GM21825 (cell line): ENCODE measurements at regions not wholly inside any gene's neighbourhood (a gene's known extent, or its start where the extent isn't known, plus 50 kb on each side); places are given as distances from the start of the nearest gene placed in this dataset.

Source experiments
- ATAC-seq: cut with Tn5 transposase; IDR thresholded peaks from one replicate; pipeline ENCODE4 v1.9.1; 2021; ENCODE audit warnings: mild to moderate bottlenecking, moderate library complexity; ENCODE audit not compliant: unreplicated experiment

DNA sequence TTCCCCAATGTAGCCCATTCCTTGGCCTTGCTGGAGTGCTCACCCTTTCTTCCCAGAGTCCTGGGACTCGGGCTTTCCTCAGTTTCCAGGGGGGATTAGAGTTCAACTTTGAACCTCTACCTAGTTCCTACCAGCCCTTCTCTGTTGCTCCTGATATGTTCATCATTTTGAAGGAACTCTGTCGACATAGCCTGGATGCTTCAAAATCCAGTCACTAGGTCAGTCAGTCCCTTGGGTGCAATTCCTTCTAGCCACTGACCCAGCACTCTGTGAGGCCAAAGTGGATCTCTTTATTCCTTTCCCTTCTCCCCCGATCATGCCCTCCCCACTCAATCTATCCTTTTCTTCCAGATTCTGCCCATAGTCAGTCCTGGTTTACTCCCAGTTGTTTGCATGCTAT is 72.3 kb upstream of the TMCC3 start:
- no peak for ATAC-seq

DNA sequence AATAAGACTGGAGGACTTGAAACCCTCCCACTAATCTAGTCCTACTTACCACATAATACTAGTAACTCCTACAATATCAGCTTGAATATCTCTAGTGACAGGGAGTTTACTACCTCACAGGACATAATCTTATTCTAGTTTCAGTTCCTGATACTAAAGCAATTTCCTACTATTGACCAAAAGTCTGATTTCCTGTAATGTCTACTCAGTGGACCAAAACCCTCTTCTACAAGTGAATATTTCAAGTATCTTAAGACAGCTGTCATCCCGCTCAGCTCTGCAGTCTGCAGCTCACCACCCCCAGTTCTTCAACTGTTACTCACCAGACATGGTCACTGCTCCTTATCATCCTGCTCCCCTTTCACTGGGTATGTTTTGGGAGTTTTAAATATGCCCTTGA is 70.8 kb upstream of the TMCC3 start:
- ATAC-seq, result peak; percentile 87

DNA sequence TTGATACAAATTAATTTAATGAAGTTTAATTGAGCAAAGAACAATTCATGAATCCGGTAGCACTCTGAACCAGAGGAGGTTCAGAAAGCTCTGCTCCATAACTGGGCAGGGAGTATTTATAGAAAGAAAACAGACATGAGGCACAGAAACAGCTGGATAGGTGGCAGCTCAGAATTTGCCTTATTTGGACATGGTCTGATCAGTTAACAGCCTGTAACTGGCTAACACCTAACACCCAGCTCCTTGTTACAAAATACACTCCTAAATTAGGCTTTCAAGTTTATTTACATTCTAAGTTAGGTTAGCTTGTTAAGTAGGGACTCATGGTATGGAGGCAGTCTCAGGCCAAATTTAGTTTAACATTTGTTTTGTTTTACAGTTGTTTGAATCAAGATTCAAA is 67.8 kb upstream of the TMCC3 start:
- no peak for ATAC-seq

DNA sequence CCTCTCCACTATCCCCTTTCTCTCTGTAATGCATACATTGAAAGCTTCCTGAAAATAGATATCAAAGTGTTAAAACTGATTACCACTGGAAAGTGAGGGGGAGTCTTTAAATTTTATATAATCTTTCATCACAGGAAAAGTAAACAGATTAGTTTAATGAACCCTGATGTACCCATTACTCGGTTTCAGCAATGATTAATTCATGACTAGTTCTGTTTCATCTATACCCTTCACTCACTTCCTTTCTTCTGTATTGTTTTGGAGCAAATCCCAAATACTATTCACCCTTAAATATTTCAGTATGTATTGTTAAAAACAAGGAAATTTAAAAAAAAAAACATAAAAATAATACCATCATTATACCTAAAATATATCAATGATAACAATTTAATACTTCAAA is 67.3 kb upstream of the TMCC3 start:
- ATAC-seq, result no peak

DNA sequence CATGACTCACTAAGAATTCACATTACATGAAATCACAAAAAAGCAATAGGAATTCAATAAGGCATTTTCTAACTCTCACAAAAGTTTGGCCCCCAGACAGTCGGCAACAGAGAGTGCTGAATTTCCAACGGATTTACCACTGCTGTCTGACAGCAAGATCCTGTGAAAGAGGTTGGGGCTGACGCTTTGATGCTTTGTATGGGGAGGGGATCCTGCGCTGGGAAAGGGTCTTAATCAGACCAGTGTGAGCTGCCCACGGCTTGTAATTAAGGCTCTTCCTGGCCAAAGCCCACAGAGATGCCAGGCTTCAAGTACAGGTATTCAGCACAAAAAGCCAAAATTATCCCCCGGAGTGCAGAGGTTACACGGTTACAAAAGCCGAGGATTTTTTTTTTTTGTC is 66.8 kb upstream of the TMCC3 start:
- no peak for ATAC-seq

DNA sequence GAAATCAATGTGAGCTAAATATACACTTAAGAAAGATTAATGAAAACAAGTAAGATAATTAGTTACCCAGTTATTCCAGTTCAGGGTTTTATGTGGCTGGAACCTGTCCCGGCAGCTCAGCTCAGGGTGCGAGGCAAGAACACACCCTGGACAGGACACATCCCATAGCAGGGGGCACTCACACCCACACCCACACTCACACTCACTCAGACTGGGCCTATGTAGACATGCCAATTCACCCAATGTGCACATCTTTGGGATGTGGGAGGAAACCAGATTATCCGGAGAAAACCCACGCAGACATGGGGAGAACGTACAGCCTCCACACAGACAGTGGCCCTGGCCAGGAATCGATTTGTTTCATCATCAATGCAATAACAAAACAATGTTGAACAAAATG is 66.0 kb upstream of the TMCC3 start:
- ATAC-seq, result no peak

DNA sequence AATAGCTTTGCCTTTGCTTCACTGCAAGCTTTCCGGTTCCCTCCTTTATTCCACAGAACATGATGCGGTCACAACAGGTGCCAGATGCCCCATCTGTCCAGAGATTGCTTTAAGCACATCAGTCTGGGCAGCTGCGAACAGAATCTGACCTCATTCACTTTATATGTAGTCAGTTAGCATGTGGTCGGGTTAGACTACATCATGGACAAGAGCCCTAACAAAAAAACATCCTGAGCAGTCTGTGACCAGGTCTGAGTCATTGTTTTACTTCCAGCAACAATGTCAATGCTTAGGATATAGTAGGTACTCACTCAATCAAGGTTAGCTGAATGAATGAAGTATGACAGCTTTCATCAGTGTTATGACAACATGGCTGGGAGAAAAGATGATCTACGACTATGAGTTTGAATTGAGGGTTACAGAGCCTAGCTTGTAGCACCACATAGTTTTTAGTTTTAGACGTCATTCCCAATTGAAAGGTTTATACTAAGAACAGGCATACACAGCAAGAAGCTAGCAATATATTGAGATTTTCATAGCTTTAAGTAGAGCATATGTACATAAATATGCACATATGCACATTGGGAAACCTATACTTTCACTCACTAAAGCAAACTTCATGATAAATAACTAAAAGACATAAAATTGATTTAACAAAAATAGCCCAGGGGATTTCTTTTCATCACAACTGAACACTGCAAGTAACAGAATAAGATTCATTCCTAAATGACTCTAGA is 64.2 kb upstream of the TMCC3 start:
- no peak for ATAC-seq

DNA sequence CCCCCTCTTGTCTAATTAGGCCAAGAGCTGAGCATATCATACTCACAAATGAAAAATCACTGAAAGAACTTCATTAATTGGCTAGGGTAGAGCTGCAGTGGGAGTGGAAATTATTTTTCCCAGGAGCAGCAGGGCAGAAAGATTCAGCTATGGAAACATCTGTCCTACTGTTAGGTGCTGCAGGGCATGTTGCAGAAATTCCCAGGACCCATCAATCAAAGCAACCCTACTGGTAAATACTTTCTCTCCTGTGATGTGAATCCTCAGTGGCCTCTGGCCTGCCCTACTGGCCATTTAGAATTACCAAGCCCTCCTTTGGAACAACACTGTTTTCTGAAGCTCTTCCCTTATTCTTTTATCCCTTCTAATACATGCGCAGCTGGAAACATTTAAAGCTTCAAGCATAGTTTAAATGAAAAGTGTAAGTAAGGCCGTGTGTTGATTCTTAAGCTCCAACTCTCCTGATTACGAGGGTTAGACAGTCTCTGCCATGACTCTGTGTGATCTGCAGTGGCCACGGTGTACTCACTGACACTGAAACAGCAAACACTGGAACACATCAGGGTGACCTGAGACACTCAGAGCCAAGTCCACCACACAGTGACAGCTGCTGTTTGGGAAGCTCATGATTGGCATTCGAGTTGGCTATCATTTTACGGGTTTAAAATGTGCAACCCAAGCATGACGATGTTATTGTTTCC is 62.6 kb upstream of the TMCC3 start:
- ATAC-seq, result no peak

DNA sequence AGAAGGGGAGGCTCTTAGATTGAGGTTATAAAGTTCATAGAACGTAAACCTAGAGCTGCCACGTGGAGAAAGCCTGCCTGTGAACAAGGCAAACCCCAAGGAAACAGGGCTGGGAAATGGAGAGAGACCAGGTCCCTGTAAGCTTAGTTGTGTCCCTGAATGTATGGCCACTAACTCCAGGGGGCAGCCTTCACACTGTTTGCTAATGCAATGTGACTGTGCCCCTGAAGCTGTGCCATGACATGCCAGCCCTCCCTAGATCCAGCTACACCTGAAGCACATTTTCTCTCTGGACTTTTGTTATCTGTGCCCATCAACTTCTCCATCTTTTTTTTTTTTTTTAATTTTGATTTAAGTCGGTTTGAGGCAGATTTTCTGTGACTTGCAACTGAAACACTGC is 60.6 kb upstream of the TMCC3 start:
- no peak for ATAC-seq

DNA sequence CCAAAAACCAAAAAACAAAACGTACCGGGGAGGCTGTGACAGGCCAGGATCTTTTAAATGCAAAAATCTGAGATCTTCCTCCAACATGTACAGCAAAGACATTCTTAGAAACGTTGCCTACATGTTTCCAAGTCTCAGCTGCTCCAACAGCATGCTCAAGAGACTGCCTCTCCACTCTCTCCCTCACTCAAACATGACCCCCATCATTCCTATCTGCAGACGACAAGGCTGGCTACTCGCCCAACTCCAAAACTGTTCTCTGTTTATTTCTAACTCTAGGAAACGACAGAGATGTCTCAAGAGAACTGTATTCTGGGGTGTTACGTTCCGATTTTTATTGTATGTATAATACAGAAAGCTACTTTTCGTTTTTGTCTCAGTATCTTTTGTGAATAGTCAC is 57.5 kb upstream of the TMCC3 start:
- no peak for ATAC-seq

DNA sequence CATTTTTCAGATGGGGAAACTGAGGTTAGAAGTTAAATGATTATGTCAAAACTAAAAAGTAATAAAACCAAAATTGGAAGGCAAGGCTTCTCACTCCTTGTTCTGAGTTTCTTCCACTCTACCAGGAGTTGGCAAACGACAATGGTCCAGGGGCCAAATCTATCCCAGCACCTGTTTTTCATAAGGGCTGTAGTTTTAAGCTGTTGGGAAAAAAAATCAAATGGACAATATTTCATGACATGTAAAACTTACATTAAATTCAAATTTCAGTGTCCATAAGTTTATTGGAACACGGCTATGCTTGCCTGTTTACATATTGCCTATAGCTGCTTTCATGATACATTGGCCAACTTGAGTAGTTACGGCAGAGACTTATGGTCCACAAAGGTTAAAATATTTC is 56.7 kb upstream of the TMCC3 start:
- no peak for ATAC-seq

DNA sequence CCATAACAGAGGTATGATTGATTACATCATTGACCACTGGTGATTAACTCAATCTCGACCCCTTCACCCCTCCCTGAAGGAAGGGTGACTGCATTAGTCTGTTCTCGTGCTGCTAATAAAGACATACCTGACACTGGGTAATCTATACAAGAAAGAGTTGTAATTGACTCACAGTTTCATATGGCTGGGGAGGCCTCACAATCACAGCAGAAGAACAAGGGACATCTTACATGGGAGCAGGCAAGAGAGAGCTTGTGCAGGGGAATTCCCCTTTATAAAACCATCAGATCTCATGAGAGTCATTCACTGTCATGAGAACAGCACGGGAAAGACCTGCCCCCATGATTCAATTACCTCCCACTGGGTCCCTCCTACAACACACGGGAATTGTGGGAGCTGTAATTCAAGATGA is 55.9 kb upstream of the TMCC3 start:
- ATAC-seq, result peak; percentile 69

DNA sequence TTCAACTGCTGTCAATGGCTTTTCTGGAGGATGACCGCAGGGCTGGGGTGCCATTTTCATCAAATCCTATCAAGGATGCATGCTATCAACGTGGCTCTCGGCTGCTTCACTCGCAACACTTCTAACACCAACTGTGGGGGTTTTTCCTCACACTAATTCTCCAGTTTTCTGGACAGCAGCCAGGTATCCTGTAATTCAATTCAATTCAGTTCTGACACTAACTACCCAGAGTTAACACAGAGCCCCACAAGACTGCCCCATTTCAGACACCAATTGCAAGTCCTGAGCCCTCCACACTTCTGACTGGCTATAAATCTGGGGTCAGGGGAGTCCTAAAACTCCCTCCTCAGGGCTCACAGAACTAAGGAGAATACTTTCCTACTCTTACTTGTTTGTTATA is 55.3 kb upstream of the TMCC3 start:
- no peak for ATAC-seq

DNA sequence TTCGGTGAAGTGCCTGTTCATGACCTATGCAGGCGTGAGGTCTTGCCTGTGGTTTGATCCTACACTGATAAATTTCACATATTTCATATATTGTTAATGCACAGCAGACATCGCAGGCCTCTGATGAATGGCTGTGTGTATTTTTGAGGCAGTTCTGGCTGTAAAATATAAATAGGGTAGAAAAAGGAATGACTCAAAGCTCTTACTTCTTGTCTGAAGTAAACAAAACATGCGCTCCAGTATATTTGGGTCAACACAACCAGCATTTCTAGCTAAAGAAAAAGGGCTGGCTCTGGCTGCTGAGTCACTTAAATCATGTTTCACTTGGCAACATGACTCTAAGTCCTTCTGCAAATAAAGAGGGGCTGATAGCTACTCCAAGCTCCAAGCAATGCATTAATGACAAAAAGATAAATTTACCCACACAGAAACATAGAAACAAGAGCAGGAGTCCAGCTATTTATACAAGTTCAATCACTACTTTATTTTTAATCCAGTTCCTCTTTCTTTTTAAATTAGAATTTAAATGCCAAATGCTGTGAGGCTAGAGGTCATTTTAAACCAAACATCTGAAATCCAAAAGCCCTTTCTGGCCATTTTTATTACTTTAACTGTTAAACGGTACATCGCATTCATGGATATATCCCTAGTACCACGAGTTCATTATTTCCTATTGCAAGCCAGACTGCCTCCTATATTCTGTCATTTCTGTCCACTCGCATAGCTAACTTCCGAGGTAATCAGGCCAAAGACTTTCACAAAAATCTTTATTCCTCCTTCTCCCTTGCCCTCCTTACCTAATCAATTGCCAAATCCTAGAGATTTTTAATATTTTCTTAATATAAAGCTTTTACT is 54.3 kb upstream of the TMCC3 start:
- no peak for ATAC-seq

DNA sequence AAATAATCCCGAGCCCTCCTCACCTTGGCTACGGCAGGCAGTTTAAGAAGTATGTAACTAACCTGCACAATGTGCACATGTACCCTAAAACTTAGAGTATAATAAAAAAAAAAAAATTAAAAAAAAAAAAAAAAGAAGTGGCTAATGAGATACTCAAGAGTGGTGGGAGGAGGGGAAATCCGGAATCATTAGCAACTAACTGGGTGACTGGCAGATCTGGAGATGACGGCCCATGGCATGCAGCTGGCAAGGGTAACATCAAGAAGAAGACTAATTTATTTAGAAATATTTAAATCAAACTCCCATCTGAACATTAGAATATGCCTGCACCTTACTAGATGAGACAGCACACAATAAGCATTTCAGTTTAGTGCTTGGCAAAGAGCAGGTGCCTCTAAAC is 52.3 kb upstream of the TMCC3 start:
- ATAC-seq, result no peak

DNA sequence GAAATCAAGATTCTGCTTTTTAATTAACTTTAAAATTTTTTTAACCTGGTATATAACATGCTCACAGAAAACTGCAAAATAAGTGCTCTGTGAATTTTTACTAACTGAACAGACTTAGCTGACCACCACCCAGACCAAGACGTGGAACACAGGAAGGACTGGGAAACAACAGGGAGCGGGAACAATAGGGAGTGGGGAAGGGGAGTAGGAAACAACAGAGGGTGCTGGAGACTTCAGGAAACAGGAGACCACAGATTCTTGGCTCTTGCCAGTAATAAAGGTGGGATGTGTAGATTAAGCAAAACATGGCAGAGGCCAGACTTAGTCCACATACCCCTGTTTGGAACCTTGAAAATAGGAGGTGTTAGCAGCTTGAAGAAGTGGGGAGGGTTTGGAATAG is 51.4 kb upstream of the TMCC3 start:
- ATAC-seq, result no peak

DNA sequence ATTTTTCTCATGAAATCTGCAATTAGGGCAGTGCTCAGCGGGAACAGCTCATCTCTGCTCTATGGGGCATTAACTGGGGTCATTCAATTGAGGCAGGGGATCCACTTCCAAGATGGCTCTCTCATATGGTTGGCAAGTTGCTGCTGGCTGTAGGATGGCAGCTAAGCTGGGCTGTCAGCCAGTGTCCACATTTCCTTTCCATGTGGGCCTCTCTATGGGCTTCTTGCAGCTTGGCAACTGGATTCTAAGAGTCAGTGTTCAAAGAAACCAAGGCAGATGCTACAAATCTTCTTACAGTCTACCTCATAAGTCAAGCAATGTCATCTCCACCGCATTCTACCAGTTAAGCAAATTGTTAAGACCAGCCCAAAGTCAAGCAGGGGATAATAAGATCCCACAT is 50.3 kb upstream of the TMCC3 start:
- ATAC-seq, result no peak
